ENCODE measurements at regions not wholly inside any gene's neighbourhood (a gene's known extent, or its start where the extent isn't known, plus 50 kb on each side); places are given as distances from the start of the nearest gene placed in this dataset.
A peak's percentile ranks its signal among the peaks of the same experiment; 100 is the strongest.

- H3K36me3 ChIP-seq, result no peaks in the 10 kb centered on the region
- H3K27ac ChIP-seq, result no peak overlapping the region
- peak in 1 of 2 experiments; percentile 61 for DNase-seq (ENCODE audit: low read depth in 1 of 2, low spot score in 2 of 2)
- H3K4me1 ChIP-seq (replicated peaks), result peaks cover 13% of the 10 kb centered on the region
- no peaks in the 10 kb centered on the region for H3K9me3 ChIP-seq (replicated peaks)
- H3K4me3 ChIP-seq, result no peak overlapping the region
- H3K27me3 ChIP-seq (replicated peaks), result no peaks in the 10 kb centered on the region
Observed at GRCh38 chr4:117983541-117984365, 50.5 kb upstream of the NDST3 start.

GRCh38 chr4:117984366-117984680 is 50.0 kb upstream of the NDST3 start:
- DNase-seq (ENCODE audit: low read depth in 1 of 2, low spot score in 2 of 2), result no peak
- no peaks in the 10 kb centered on the region for H3K27me3 ChIP-seq (replicated peaks)

More at GRCh38 chr4:117984366-117984680, 50.0 kb upstream of the NDST3 start:
- Histone ChIP-seq H3K4me3 (no peak overlapping the region), H3K27ac (no peak overlapping the region), H3K36me3 (no peaks in the 10 kb centered on the region), H3K4me1 (replicated peaks) (peaks cover 13% of the 10 kb centered on the region), H3K9me3 (replicated peaks) (no peaks in the 10 kb centered on the region)
